ENCODE measurements at regions not wholly inside any gene's neighbourhood (a gene's known extent, or its start where the extent isn't known, plus 50 kb on each side); places are given as distances from the start of the nearest gene placed in this dataset.

DNA sequence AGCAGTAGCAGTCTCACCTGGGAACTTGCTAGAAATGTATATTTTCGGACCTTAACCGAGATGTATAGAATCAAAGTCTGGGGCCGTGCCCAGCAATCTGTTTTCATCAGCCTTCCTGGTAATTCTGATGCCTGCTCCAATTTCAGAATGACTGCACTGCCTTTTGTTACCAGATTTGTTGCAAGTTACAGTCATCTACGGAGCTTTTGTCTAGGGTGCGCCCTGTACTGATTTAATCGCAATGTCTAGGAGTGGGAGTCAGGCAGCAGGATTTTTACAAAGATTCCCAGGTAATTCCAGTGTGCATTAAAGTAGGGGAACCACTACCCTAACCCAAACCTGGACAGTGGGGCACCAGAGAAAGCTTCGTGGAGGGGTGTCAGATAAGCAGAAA, 178.0 kb downstream of the HAUS1 start:
- no peak overlapping the region for H3K4me3 ChIP-seq
- H3K9me2 ChIP-seq (replicated peaks; ENCODE audit: insufficient read depth): no peaks in the 10 kb centered on the region
- H3K9me3 ChIP-seq (ENCODE audit: low read depth): no peaks in the 10 kb centered on the region
- H3K4me2 ChIP-seq: no peak overlapping the region
- DNase-seq (ENCODE audit: low spot score): no peak
- no peaks in the 10 kb centered on the region for H3K36me3 ChIP-seq (replicated peaks; ENCODE audit: insufficient read depth, low read depth)
- H3K79me2 ChIP-seq: no peaks in the 10 kb centered on the region
- no peaks in the 10 kb centered on the region for H4K20me1 ChIP-seq (ENCODE audit: insufficient read depth, poor library complexity, severe bottlenecking)
- H3K27me3 ChIP-seq: no peaks in the 10 kb centered on the region
- no peaks in the 10 kb centered on the region for H3K4me1 ChIP-seq (ENCODE audit: insufficient read depth)
- 91% methylated on average over 7 of the region's 7 CpGs for WGBS (ENCODE audit: low lambda C conversion rate, missing lambda C conversion rate)
- no peak overlapping the region for H3K27ac ChIP-seq
- H2AFZ ChIP-seq: no peak overlapping the region
- TF ChIP-seq EZH2phosphoT487 (IDR thresholded peaks at IDR 0.05; ENCODE audit: low read depth, severe bottlenecking, unreplicated experiment) (no peak), EZH2 (IDR thresholded peaks at IDR 0.05; ENCODE audit: borderline replicate concordance) (no peak)
- TF ChIP-seq, protein P1, sequence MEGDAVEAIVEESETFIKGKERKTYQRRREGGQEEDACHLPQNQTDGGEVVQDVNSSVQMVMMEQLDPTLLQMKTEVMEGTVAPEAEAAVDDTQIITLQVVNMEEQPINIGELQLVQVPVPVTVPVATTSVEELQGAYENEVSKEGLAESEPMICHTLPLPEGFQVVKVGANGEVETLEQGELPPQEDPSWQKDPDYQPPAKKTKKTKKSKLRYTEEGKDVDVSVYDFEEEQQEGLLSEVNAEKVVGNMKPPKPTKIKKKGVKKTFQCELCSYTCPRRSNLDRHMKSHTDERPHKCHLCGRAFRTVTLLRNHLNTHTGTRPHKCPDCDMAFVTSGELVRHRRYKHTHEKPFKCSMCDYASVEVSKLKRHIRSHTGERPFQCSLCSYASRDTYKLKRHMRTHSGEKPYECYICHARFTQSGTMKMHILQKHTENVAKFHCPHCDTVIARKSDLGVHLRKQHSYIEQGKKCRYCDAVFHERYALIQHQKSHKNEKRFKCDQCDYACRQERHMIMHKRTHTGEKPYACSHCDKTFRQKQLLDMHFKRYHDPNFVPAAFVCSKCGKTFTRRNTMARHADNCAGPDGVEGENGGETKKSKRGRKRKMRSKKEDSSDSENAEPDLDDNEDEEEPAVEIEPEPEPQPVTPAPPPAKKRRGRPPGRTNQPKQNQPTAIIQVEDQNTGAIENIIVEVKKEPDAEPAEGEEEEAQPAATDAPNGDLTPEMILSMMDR (IDR thresholded peaks at IDR 0.05; ENCODE audit: poor library complexity): no peak

DNA sequence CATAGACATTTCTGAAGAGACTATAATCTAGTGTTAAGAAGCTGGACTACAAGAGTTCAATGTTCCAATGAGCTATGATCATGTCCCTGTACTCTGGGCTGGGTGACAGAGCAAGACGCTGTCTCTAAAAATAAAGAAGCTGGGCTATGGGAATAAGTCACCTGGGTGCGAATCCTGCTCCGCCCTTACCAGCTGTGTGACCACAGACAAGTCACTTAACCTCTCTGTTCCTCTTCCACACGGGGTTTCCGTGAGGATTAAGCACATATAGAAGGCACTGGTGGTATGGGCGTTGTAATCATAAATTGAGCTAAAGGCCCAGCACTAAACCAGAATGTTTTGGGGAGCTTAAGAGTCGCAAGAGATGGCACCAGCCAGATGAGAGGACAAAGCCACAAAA, 178.5 kb downstream of the HAUS1 start:
- H3K9me3 ChIP-seq (ENCODE audit: low read depth): no peaks in the 10 kb centered on the region
- DNase-seq (ENCODE audit: low spot score): no peak
- whole genome bisulfite sequencing (ENCODE audit: low lambda C conversion rate, missing lambda C conversion rate): 93% methylated on average over 7 of the region's 7 CpGs
- H3K4me2 ChIP-seq: no peak overlapping the region
- no peaks in the 10 kb centered on the region for H4K20me1 ChIP-seq (ENCODE audit: insufficient read depth, poor library complexity, severe bottlenecking)
- no peak overlapping the region for H3K4me3 ChIP-seq
- no peaks in the 10 kb centered on the region for H3K27me3 ChIP-seq
- H3K27ac ChIP-seq: no peak overlapping the region
- H3K9me2 ChIP-seq (replicated peaks; ENCODE audit: insufficient read depth): no peaks in the 10 kb centered on the region
- H3K79me2 ChIP-seq: no peaks in the 10 kb centered on the region
- no peaks in the 10 kb centered on the region for H3K36me3 ChIP-seq (replicated peaks; ENCODE audit: insufficient read depth, low read depth)
- H3K4me1 ChIP-seq (ENCODE audit: insufficient read depth): no peaks in the 10 kb centered on the region
- no peak for TF ChIP-seq EZH2phosphoT487 (IDR thresholded peaks at IDR 0.05; ENCODE audit: low read depth, severe bottlenecking, unreplicated experiment)
- H2AFZ ChIP-seq: no peak overlapping the region

DNA sequence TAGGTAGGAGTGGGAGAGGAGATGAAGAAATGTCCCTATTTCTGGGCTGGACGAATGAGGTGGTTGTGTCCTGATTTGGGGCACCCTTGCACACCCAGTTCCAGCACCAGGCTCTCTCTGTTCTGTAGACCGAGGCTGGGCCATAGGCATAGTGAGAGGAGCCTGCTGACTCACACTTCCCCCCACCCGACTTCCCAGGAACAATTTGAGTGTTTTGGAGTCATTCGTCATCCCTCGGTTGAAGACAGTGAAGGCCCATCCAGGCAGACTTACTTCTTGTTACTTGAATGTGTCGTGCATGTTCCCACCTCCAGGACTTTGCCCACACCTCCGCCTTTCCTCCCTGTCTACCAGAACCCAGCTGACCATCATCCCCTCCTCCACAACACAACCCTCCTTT, 179.1 kb downstream of the HAUS1 start:
- no peaks in the 10 kb centered on the region for H3K4me1 ChIP-seq (ENCODE audit: insufficient read depth)
- H3K27me3 ChIP-seq: no peaks in the 10 kb centered on the region
- 66% methylated on average over 7 of the region's 7 CpGs for WGBS (ENCODE audit: low lambda C conversion rate, missing lambda C conversion rate)
- no peaks in the 10 kb centered on the region for H3K9me3 ChIP-seq (ENCODE audit: low read depth)
- no peaks in the 10 kb centered on the region for H3K36me3 ChIP-seq (replicated peaks; ENCODE audit: insufficient read depth, low read depth)
- H4K20me1 ChIP-seq (ENCODE audit: insufficient read depth, poor library complexity, severe bottlenecking): no peaks in the 10 kb centered on the region
- H3K79me2 ChIP-seq: no peaks in the 10 kb centered on the region
- H3K4me2 ChIP-seq: no peak overlapping the region
- no peaks in the 10 kb centered on the region for H3K9me2 ChIP-seq (replicated peaks; ENCODE audit: insufficient read depth)
- DNase-seq (ENCODE audit: low spot score): no peak
- H3K27ac ChIP-seq: no peak overlapping the region
- H2AFZ ChIP-seq: no peak overlapping the region
- TF ChIP-seq, protein P1 (IDR thresholded peaks at IDR 0.05; ENCODE audit: poor library complexity): no peak
- TF ChIP-seq EZH2 (IDR thresholded peaks at IDR 0.05; ENCODE audit: borderline replicate concordance): no peak
- no peak for TF ChIP-seq EZH2phosphoT487 (IDR thresholded peaks at IDR 0.05; ENCODE audit: low read depth, severe bottlenecking, unreplicated experiment)
- H3K4me3 ChIP-seq: no peak overlapping the region

DNA sequence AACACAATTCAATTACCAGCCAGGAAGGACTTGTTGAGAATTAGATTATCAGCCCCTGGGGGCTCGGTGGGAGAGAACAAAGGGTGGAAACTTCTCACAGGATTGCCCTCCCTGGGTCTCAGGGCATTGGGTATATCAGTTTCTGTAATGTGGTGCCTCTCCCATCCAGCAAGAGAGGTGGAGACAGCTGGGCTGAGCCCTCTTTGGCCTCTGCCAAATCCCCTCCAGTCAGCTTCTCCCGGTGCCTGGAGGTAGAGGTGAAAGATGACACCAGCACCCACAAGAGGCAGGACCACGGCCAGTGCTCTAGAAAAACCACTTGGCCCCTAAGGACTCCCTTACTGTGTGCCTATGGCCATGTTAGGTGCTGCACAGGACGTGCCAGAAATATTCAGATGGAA, 179.7 kb downstream of the HAUS1 start:
- H3K27ac ChIP-seq: no peak overlapping the region
- no peak overlapping the region for H2AFZ ChIP-seq
- no peak overlapping the region for H3K4me2 ChIP-seq
- no peaks in the 10 kb centered on the region for H3K27me3 ChIP-seq
- no peaks in the 10 kb centered on the region for H3K79me2 ChIP-seq
- H4K20me1 ChIP-seq (ENCODE audit: insufficient read depth, poor library complexity, severe bottlenecking): no peaks in the 10 kb centered on the region
- H3K4me3 ChIP-seq: no peak overlapping the region
- H3K9me2 ChIP-seq (replicated peaks; ENCODE audit: insufficient read depth): no peaks in the 10 kb centered on the region
- no peaks in the 10 kb centered on the region for H3K36me3 ChIP-seq (replicated peaks; ENCODE audit: insufficient read depth, low read depth)
- no peak for DNase-seq (ENCODE audit: low spot score)
- no peaks in the 10 kb centered on the region for H3K9me3 ChIP-seq (ENCODE audit: low read depth)
- TF ChIP-seq EZH2 (IDR thresholded peaks at IDR 0.05; ENCODE audit: borderline replicate concordance) (no peak), EZH2phosphoT487 (IDR thresholded peaks at IDR 0.05; ENCODE audit: low read depth, severe bottlenecking, unreplicated experiment) (no peak)
- TF ChIP-seq, protein P1 (IDR thresholded peaks at IDR 0.05; ENCODE audit: poor library complexity): no peak
- no peaks in the 10 kb centered on the region for H3K4me1 ChIP-seq (ENCODE audit: insufficient read depth)
- WGBS (ENCODE audit: low lambda C conversion rate, missing lambda C conversion rate): 37% methylated on average over 4 of the region's 4 CpGs

Data from hepatocyte (in vitro differentiated cells).